OCI-LY1 (cell line): ENCODE measurements at regions not wholly inside any gene's neighbourhood (a gene's known extent, or its start where the extent isn't known, plus 50 kb on each side); places are given as distances from the start of the nearest gene placed in this dataset.

Source experiments
- EZH2 ChIP-seq: fragments of 200-600 bp; sonication (generic), shearing (Covaris generic); IDR thresholded peaks from 2 replicates; pipeline ENCODE4 v1.8.0; 2017; ENCODE audit warnings: borderline replicate concordance, mixed run types, mild to moderate bottlenecking, antibody characterized with exemption, low read length, moderate library complexity, mixed read lengths
- TF ChIP-seq, protein P1 (sequence below): fragments of 200-600 bp; sonication (generic), shearing (Covaris generic); IDR thresholded peaks from 2 replicates; pipeline ENCODE4 v1.5.1; 2017; ENCODE audit warnings: mild to moderate bottlenecking, antibody characterized with exemption, low read length, moderate library complexity, mixed read lengths

DNA sequence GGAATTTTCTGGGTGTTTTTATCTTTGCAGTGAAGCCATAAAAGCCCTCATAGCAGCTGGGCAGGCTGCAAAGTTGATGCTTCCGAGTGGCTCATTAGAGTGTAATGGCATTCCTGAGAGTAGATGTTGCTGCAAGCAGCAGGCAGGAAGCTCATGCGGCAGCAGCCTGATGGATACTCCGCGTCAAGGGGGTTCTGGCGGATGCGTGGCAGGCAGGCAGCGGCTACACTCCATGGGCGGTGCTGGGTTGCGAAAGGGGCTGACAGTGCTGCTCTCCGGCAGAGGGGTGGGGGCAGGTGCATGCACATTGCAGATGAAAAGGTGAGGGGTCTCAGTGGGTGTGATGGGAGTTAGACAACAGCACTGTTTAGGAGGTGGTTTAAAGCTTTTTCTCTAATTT, 93.2 kb upstream of the AJAP1 start:
- TF ChIP-seq, protein P1, sequence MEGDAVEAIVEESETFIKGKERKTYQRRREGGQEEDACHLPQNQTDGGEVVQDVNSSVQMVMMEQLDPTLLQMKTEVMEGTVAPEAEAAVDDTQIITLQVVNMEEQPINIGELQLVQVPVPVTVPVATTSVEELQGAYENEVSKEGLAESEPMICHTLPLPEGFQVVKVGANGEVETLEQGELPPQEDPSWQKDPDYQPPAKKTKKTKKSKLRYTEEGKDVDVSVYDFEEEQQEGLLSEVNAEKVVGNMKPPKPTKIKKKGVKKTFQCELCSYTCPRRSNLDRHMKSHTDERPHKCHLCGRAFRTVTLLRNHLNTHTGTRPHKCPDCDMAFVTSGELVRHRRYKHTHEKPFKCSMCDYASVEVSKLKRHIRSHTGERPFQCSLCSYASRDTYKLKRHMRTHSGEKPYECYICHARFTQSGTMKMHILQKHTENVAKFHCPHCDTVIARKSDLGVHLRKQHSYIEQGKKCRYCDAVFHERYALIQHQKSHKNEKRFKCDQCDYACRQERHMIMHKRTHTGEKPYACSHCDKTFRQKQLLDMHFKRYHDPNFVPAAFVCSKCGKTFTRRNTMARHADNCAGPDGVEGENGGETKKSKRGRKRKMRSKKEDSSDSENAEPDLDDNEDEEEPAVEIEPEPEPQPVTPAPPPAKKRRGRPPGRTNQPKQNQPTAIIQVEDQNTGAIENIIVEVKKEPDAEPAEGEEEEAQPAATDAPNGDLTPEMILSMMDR = no peak
- no peak for TF ChIP-seq EZH2
